ENCODE measurements at regions not wholly inside any gene's neighbourhood (a gene's known extent, or its start where the extent isn't known, plus 50 kb on each side); places are given as distances from the start of the nearest gene placed in this dataset.
"Not testable (repeated sequence)": the region's sequence is repeated elsewhere in the genome, so short reads cannot be mapped to it uniquely, and the experiment has no call there.

DNA sequence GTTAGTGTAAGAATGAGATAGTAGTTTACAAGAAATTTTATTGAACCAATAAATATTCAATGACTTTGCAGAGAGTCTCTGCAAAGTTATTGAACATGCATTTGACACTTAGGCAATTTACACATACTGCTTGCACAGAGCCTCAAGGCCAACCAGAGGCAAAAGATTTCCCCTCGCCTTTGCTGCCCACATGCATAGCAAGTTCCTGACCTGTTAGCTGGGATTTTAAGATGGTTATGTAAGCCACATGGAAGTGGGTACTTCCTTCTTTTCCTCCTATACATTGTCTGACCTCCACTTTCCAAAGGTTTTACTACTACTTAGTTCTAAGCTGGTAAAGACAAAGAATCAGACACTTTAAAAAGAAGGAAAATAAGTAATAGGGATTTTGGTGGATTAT is 430.1 kb upstream of the FRG1 start:
- H3K4me1 ChIP-seq (ENCODE audit: control insufficient read depth, insufficient read depth, low read length): no peaks in the 10 kb centered on the region
- H3K9ac ChIP-seq (ENCODE audit: low read depth, low read length): no peak overlapping the region
- H3K9me3 ChIP-seq (ENCODE audit: control insufficient read depth, insufficient read depth, low read length): no peaks in the 10 kb centered on the region
- no peak overlapping the region for H3K4me3 ChIP-seq (ENCODE audit: low read depth, low read length)
- no peaks in the 10 kb centered on the region for H3K36me3 ChIP-seq (ENCODE audit: control insufficient read depth, insufficient read depth, low read length)
- no peaks in the 10 kb centered on the region for H3K27me3 ChIP-seq (ENCODE audit: control insufficient read depth, insufficient read depth, low read length)

DNA sequence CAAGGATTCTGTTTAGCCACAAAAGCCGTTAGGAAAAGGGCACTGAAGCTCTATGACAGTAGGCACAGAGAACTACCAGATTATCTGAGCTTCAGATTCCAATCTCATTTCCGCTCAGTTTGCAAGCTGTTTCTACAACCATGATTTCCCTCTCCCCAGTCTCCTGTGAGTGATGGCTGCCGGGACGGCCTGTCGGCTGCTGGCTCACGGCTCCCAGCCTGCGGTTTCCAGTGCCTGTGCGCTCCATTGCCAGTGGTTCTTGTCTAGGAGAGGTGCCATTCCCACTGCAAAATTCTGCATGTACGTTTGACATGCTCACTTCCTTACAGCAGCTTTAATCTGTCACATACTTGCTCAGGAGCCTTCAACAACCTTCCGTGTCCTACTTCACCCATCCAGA is 429.1 kb upstream of the FRG1 start:
- Histone ChIP-seq H3K4me3 (ENCODE audit: low read depth, low read length) (no peak overlapping the region), H3K4me1 (ENCODE audit: control insufficient read depth, insufficient read depth, low read length) (no peaks in the 10 kb centered on the region), H3K27me3 (ENCODE audit: control insufficient read depth, insufficient read depth, low read length) (no peaks in the 10 kb centered on the region), H3K36me3 (ENCODE audit: control insufficient read depth, insufficient read depth, low read length) (no peaks in the 10 kb centered on the region), H3K9me3 (ENCODE audit: control insufficient read depth, insufficient read depth, low read length) (no peaks in the 10 kb centered on the region), H3K9ac (ENCODE audit: low read depth, low read length) (no peak overlapping the region)

DNA sequence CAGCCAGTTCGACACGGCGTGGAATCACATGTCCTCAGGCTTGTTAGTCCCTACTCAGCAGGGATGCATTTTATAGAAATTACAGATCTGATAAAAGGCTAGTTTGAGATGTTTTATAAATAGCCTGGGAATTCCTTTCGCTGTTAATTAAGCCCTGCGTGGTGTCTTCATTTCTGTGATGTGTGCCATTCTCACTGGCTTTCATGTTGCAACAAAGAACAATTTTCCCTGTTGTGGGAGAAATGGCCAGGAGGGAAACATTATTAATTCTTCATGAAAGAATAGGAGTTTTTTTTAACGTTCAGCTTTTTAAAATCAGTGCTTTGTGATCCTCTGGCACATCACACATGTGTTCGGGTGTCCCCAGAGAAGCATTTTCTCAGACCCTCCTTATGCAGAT is 427.3 kb upstream of the FRG1 start:
- no peaks in the 10 kb centered on the region for H3K27me3 ChIP-seq (ENCODE audit: control insufficient read depth, insufficient read depth, low read length)

DNA sequence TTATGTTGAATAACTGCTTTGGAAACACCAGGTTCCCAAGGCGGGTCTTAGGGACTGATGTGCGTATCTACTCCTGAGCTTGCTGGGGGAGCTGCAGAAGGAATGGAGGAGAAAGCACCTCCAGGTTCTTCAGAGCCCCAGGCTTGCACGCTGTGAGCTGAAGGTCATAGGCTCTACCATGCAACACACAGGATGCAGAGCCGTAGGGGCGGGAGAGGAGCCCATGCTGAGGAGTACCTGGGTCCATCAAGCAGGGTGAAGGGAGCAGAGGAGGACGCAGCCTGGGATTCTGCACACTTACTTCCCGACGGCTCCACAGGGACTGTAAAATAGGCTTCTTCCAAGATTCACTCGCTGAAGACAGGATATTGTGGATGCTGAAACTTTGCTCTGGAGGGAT is 426.5 kb upstream of the FRG1 start:
- no peaks in the 10 kb centered on the region for H3K9me3 ChIP-seq (ENCODE audit: control insufficient read depth, insufficient read depth, low read length)
- no peak overlapping the region for H3K9ac ChIP-seq (ENCODE audit: low read depth, low read length)
- no peak overlapping the region for H3K4me3 ChIP-seq (ENCODE audit: low read depth, low read length)

More for the DNA sequence above, 427.3 kb upstream of the FRG1 start:
- H3K4me3 ChIP-seq (ENCODE audit: low read depth, low read length): no peak overlapping the region
- no peaks in the 10 kb centered on the region for H3K9me3 ChIP-seq (ENCODE audit: control insufficient read depth, insufficient read depth, low read length)
- no peaks in the 10 kb centered on the region for H3K4me1 ChIP-seq (ENCODE audit: control insufficient read depth, insufficient read depth, low read length)
- H3K36me3 ChIP-seq (ENCODE audit: control insufficient read depth, insufficient read depth, low read length): no peaks in the 10 kb centered on the region
- H3K9ac ChIP-seq (ENCODE audit: low read depth, low read length): no peak overlapping the region

DNA sequence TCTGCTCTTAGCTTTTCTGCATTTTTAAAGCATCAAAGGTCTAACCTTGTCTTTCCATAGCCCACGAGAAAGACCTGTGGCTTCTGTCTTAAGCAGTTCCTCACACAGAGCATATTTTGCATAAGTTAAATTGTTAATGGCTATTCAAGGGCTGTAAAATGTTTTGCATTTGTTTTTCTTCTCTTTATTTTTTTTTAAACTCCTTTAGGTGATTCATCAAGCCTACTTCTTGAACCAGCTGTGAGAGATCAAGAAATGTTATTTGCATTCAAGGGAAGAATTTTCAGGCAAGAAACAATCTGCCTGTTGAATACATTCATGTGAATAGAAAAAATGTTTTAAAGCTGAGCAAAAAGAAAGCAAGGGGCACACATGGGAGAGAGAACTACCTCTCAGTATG is 423.8 kb upstream of the FRG1 start:
- no peak overlapping the region for H3K4me3 ChIP-seq (ENCODE audit: low read depth, low read length)
- no peaks in the 10 kb centered on the region for H3K27me3 ChIP-seq (ENCODE audit: control insufficient read depth, insufficient read depth, low read length)
- H3K9ac ChIP-seq (ENCODE audit: low read depth, low read length): no peak overlapping the region
- no peaks in the 10 kb centered on the region for H3K9me3 ChIP-seq (ENCODE audit: control insufficient read depth, insufficient read depth, low read length)
- no peaks in the 10 kb centered on the region for H3K36me3 ChIP-seq (ENCODE audit: control insufficient read depth, insufficient read depth, low read length)
- no peaks in the 10 kb centered on the region for H3K4me1 ChIP-seq (ENCODE audit: control insufficient read depth, insufficient read depth, low read length)

More for the DNA sequence above, 426.5 kb upstream of the FRG1 start:
- H3K4me1 ChIP-seq (ENCODE audit: control insufficient read depth, insufficient read depth, low read length): no peaks in the 10 kb centered on the region
- H3K27me3 ChIP-seq (ENCODE audit: control insufficient read depth, insufficient read depth, low read length): no peaks in the 10 kb centered on the region
- no peaks in the 10 kb centered on the region for H3K36me3 ChIP-seq (ENCODE audit: control insufficient read depth, insufficient read depth, low read length)

DNA sequence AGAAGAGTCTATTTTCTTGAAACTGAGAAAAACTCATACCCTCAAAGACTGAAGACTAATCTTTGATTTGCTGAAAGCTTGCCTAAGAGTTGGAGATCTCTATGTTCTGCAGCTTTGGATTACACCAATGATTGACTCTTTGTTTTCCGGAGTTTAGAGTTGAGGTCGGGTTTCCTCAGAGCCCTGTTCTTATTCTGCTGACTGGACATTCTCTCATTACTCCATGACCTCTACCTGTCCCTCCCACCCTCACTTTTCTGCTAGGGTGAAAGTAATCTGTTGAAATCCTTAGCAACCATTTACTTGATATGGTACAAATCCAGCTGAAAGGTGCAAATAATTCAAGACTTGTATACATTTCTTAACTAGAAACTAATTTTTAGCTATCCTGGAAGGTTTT is 421.5 kb upstream of the FRG1 start:
- Histone ChIP-seq H3K4me1 (ENCODE audit: control insufficient read depth, insufficient read depth, low read length) (no peaks in the 10 kb centered on the region), H3K4me3 (ENCODE audit: low read depth, low read length) (no peak overlapping the region), H3K9ac (ENCODE audit: low read depth, low read length) (no peak overlapping the region), H3K36me3 (ENCODE audit: control insufficient read depth, insufficient read depth, low read length) (no peaks in the 10 kb centered on the region), H3K27me3 (ENCODE audit: control insufficient read depth, insufficient read depth, low read length) (no peaks in the 10 kb centered on the region), H3K9me3 (ENCODE audit: control insufficient read depth, insufficient read depth, low read length) (no peaks in the 10 kb centered on the region)

DNA sequence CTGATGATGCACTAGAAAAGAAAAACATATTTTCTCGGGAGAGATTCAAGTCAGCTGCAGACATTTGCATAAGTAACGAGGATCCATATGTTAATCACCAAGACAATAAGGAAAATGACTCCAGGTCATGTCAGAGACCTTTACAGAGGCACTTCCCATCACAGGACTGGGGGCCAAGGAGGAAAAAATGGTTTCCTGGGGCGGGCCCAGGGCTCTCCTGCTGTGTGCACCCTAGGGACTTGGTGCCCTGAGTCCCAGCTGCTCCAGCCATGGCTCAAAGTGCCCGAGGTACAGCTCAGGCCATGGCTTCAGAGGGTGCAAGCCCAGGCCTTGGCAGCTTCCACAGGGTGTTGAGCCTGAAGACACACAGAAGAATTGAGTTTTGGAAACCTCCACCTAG is 415.4 kb upstream of the FRG1 start:
- H3K9ac ChIP-seq (ENCODE audit: low read depth, low read length): no peak overlapping the region
- peaks cover 8% of the 10 kb centered on the region for H3K9me3 ChIP-seq (ENCODE audit: control insufficient read depth, insufficient read depth, low read length)
- H3K36me3 ChIP-seq (ENCODE audit: control insufficient read depth, insufficient read depth, low read length): no peaks in the 10 kb centered on the region
- no peak overlapping the region for H3K4me3 ChIP-seq (ENCODE audit: low read depth, low read length)
- no peaks in the 10 kb centered on the region for H3K27me3 ChIP-seq (ENCODE audit: control insufficient read depth, insufficient read depth, low read length)
- no peaks in the 10 kb centered on the region for H3K4me1 ChIP-seq (ENCODE audit: control insufficient read depth, insufficient read depth, low read length)

DNA sequence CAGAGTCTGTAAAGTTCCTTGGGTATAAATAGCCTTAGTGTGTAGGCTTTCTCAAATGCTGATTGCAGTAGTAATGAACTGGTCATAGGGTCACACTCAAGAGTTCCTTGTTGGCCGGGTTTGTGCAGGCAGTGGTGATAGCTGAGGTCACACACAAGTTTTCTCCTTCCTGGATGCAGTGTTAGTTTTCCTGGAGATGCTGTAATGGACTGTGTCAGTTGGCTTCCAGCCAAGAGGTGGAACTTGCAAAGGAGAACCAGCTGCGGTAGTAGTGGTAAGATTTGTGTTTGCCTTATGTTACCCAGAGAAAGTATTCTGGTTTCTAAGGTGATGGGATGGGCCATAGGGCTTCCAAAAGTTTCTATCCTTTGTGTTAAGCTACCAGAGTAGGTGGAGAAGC is 409.8 kb upstream of the FRG1 start:
- no peak overlapping the region for H3K9ac ChIP-seq (ENCODE audit: low read depth, low read length)
- H3K27me3 ChIP-seq (ENCODE audit: control insufficient read depth, insufficient read depth, low read length): no peaks in the 10 kb centered on the region
- H3K4me3 ChIP-seq (ENCODE audit: low read depth, low read length): no peak overlapping the region
- no peaks in the 10 kb centered on the region for H3K36me3 ChIP-seq (ENCODE audit: control insufficient read depth, insufficient read depth, low read length)
- no peaks in the 10 kb centered on the region for H3K4me1 ChIP-seq (ENCODE audit: control insufficient read depth, insufficient read depth, low read length)
- H3K9me3 ChIP-seq (ENCODE audit: control insufficient read depth, insufficient read depth, low read length): no peaks in the 10 kb centered on the region

DNA sequence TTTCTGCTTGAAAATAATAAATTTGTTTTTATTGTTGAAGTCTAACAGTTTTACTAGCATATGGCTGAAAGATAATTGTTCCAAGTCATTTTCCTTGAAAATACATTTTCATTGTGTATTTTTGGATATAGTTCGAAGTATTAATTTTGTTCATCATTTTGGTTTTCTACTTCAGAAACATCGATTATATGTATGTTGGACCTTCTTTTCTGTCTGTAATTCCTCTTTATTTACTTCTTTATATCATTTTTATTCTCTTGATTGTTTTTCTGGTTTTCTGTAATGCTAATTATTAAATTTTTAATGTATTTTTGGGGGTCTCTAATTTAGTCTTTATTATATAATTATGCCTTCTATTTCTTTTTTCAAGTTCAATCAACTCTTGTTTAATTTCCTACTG is 407.1 kb upstream of the FRG1 start:
- Histone ChIP-seq H3K4me1 (ENCODE audit: control insufficient read depth, insufficient read depth, low read length) (no peaks in the 10 kb centered on the region), H3K9ac (ENCODE audit: low read depth, low read length) (no peak overlapping the region), H3K36me3 (ENCODE audit: control insufficient read depth, insufficient read depth, low read length) (no peaks in the 10 kb centered on the region), H3K9me3 (ENCODE audit: control insufficient read depth, insufficient read depth, low read length) (no peaks in the 10 kb centered on the region), H3K27me3 (ENCODE audit: control insufficient read depth, insufficient read depth, low read length) (no peaks in the 10 kb centered on the region), H3K4me3 (ENCODE audit: low read depth, low read length) (no peak overlapping the region)

DNA sequence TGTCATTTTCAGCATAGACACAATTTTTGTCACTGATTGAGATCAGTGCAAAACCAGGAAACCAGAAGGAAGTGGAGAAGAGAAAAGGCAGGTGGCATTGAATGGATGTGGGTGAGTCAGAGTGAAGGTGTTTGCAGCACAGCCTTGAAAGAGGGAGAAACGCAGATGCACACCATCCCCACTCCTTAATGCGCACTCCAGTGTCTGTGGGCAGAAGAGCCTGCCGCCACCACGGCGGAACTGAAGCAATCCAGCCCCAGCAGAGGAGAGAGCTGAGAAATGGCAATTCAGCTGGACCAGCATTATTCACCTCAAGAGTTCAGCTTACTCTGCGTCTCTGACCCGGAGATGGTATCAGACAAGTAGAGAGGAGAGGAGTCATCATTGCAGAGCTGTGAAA is 393.1 kb upstream of the FRG1 start:
- Histone ChIP-seq H3K4me3 (ENCODE audit: low read depth, low read length) (no peak overlapping the region), H3K4me1 (ENCODE audit: control insufficient read depth, insufficient read depth, low read length) (no peaks in the 10 kb centered on the region), H3K9ac (ENCODE audit: low read depth, low read length) (no peak overlapping the region), H3K27me3 (ENCODE audit: control insufficient read depth, insufficient read depth, low read length) (no peaks in the 10 kb centered on the region), H3K9me3 (ENCODE audit: control insufficient read depth, insufficient read depth, low read length) (no peaks in the 10 kb centered on the region), H3K36me3 (ENCODE audit: control insufficient read depth, insufficient read depth, low read length) (no peaks in the 10 kb centered on the region)

DNA sequence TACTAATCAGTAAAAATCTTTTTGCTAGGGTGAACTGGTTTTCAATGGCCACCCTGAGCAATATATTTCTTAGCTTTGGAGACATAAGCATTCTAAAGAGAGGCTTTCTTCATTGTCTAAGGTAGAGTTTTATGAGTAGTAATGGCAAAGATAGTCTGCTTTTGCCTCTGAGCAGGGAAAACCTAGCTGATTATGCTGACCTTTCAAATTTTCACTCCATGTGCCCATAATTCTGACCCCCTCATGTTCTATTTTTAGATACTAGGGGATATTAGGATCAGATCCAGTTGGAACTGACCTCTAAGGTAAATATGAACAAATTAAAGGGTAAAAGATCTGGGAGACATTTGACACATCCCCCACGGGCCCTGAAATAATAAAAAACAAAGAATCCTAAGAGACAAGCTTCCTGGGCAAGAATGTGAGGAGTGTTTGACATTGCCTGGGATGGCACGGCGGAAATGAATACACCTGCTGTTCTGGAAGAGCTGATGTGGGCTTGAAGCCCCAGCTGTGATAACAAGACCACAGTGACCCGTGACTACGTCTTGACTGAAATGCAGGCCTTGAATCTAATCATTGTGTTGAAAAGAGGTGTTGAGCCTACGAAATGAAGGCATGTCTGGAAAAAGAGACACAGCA is 392.1 kb upstream of the FRG1 start:
- Histone ChIP-seq H3K36me3 (ENCODE audit: control insufficient read depth, insufficient read depth, low read length) (no peaks in the 10 kb centered on the region), H3K9ac (ENCODE audit: low read depth, low read length) (no peak overlapping the region), H3K27me3 (ENCODE audit: control insufficient read depth, insufficient read depth, low read length) (no peaks in the 10 kb centered on the region), H3K4me3 (ENCODE audit: low read depth, low read length) (no peak overlapping the region), H3K9me3 (ENCODE audit: control insufficient read depth, insufficient read depth, low read length) (no peaks in the 10 kb centered on the region), H3K4me1 (ENCODE audit: control insufficient read depth, insufficient read depth, low read length) (no peaks in the 10 kb centered on the region)

DNA sequence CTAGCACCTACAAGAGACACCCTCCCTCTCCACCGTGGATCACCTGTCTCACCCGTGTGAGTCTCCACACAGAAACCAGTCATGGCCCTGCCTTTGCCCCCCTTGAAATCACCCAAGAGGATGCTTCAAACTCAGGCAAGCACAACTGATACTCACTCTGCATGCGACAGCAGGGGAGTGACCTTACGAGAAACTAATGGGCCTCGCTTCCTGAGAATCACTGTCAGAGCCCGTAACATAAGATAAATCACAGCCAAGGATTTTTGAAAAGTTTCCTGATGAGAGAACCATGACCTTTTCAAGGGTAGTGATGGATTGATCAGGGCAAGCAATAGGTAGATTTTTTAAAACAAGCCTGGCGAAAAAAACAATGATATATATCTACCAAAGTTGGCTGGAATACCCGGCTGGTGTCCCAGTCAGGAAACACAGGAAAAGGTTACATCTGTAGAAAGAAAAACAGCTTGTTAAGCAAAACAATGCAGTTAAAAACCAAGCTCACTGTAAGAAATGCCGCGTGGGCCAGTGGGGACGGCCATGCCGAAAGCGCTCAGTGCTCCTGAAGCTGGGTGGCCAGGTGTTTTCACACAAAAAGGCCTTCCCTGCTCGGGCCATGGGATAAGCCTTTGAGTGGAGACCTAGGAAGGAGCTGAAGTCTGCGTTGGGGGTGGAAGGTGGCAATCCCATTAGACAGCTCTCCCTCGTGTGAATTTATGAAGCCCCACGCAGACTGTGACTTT is 388.6 kb upstream of the FRG1 start:
- not testable (repeated sequence) for H3K27me3 ChIP-seq (ENCODE audit: control insufficient read depth, insufficient read depth, low read length); H3K4me3 ChIP-seq (ENCODE audit: low read depth, low read length); H3K4me1 ChIP-seq (ENCODE audit: control insufficient read depth, insufficient read depth, low read length); H3K36me3 ChIP-seq (ENCODE audit: control insufficient read depth, insufficient read depth, low read length); H3K9me3 ChIP-seq (ENCODE audit: control insufficient read depth, insufficient read depth, low read length); H3K9ac ChIP-seq (ENCODE audit: low read depth, low read length)

All from iPS-15b (cell line).